GM21529 (cell line): ENCODE measurements at regions not wholly inside any gene's neighbourhood (a gene's known extent, or its start where the extent isn't known, plus 50 kb on each side); places are given as distances from the start of the nearest gene placed in this dataset.
"Not testable (repeated sequence)": the region's sequence is repeated elsewhere in the genome, so short reads cannot be mapped to it uniquely, and the experiment has no call there.

Source experiments
- ATAC-seq: cut with Tn5 transposase; IDR thresholded peaks from one replicate; pipeline ENCODE4 v1.9.1; 2021; ENCODE audit not compliant: unreplicated experiment

DNA sequence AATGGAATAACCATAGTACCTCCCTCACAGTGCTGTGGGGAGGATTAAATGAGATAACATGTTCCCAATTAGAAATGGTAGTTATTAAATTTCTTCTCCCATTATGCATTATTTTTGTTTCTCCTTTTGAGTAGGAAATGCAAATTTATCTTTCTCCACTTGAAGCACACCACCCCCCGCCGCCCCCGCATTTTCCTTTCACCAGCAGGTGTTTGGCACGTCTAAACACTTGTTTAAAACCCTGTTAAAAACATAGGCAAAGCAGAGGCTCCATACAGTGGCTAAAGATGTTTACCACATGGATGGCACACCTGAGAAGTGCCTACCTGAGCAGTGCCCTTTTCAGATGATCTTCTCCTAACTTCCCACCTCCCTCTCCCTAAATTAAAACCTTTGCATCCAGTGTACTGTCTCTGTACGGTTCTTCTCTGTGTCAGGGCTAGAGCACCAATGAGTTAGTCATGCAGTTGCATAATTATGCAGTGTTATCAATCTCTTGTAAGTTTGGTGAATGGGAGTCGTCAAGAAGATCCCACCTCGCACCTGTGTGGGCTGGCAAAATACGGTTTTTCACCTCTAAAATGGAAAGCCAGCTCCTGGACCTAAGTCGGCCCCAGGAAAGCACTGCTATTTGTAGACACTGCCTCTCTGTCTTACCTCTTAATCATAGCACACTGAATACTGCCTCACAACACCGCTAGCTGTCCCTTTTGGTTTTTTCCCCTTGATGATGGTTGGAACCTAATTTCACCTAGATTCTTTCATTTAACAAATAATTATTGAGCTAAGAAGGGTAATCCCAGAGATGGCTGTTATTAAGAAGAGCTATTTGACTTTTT is 122.0 kb downstream of the CT47B1 start:
- ATAC-seq = peak; percentile 31

DNA sequence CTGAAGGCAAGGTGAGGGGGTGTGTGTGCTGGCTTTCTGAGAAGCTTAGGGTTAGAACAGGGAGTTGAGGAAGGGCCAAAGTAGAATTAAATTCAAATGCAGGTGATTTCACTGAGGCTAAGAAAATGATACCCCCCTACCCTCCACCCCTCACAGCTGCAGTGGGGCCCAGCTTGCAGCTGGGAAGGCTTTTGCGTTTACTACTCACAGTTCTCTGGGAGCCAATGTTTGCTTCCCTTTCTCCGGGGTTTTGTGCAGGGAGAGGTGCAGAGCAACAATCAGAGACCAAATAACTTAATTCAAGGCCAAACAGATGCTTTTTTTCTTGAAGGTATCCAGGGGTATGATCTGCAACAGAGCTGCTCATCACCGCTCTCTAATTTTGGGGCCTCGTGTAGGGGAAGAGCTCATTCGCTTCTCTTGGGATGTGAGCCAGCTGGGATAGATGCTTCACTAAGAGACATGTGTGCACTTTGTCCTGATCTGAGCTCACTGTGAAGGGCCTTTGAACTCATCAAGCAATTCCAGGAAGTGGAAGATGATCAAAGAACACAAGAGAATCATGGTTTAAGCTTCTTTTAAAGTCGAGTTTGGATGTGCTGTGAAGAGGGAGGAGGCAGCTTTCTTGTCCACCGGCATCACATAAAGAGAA is 122.7 kb upstream of the C1GALT1C1 start:
- no peak for ATAC-seq

DNA sequence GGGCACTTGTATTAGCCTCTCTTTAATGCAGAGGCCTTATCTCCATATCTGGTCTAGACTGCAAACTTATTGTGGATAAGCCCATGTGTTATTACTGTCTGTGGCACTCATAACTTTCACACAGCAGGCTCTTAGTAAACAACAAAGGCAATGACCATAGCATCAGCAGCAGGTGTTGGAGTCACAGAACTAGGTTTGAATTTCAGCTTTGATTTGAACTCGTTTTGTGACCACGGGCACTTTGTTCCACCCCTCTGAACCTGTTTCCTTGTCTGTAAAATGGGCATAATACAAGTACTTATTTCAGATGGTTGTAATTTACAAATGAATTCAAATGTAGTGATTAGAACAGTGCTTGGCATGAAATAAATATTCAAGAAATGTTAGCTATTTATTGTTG is 121.8 kb upstream of the C1GALT1C1 start:
- no peak for ATAC-seq

DNA sequence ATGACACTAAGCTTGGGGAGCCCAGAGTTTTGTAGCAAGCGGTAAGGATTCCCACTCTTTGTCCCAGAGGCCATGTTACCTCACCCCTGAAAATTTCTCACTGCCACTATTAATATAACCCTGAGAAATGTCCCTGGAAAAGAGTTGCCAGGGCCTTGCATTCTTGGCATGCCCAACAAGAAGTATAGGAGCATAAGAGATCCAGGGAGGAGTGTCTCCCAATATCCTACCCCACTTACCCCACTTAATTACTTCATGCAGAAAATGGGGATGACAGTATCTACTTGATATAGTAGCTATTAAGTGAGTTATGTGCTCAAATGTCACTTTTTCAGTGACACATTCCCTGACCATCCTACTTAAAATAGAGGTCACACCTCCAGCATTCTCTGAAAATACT is 120.5 kb upstream of the C1GALT1C1 start:
- ATAC-seq = no peak

DNA sequence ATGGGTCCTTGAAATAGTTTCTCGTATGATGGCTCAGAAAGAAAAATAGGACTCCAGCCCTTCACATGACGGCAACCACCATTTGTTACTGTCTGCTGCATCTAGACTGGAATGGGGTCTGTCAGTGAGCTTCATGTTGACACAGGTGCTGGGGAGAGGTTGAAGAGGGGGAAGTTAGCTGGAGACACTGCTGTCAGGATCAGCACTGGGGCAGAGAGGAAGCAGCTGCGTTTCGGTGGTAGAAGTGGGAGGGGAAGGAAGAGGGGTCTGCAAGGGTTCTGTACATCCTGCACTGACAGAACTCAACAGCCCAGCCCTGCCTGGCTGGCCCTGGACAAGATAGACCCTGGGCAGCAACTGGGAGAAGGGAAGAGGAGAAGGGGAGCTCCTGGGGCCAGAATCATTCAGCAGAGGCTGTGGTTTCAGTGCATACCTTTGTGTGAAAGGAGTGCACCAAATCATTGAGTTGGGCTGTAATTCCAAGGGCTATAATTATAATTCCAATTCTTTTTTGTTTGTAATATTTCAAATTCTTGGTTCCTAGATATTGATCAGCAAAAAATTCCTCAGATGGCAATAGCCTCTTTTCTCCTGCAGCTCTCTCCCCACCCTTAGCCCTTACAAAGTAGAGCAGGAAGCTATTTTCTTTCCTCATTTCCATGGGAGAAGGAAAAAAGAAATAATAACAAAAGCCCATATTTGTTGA is 119.4 kb upstream of the C1GALT1C1 start:
- peak; percentile 85 for ATAC-seq

DNA sequence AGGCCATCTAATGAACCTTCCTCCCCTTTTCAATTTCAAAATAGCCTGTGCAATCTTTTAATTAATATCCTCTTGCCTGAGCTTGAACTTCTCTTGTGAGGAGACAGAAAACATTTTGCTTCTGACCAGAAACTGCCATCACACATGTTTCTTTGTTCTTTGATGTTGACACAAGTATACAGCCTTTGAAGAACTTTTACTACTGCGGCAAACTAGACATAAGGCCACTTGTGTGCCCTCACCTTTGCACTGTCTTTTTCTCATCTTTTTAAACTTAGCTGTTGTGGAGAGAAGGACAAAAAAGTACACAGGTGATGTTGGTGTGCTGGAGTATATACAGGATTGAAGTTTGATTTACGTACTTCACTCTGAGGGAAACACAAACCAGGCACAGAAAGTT is 116.3 kb upstream of the C1GALT1C1 start:
- ATAC-seq = no peak

DNA sequence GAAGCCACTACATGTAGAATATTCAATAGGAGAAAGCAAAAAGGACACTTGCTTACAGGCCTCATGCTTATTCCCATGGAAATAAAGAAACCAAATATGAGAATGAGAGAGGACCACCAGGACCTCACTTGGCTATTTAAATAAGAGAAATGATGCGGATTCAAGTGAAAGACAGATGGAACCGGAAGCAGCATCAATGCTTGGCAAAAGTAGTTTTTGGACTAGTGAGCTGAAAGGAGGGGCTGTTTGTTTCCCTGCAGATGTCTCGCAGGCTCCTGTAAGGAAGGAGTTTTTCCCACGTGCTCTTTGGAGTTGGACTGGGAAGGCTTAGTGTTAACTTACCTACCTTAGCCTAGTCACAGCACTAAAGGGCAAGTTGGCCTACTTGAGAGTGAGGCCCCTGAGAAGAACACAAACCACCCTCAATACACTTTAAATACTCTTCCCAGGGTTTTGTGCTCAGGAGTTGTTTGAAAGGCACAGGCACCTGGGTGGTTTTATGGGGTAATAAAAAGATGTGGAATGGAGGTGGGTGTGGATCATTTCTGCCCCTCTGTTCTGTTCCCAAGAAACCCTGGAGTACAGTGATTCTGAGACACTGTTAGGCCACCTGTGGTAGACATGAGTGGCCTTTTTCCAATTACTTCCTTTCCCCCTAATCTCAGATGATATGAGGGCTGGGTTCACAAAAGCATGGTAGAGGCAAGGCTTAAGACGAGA is 113.3 kb upstream of the C1GALT1C1 start:
- ATAC-seq = no peak

DNA sequence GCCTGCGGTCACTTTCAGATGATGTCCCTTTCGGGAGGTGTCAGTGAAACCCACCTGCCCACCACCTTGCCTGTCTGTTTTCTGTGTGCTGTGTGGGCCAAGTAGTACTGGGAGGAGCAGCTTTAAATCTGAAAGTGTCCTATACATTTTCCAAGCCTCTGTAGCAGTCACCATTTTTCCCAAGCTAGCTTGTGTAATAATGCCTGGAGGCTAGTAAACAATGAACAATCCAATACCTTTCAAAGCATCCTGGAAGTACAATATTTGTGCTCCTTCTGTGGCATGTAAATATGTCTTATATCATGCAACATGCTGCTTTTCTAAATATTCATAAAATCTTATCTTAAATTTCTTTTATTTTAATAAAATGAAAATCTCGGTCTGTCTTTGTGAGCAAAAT is 111.6 kb upstream of the C1GALT1C1 start:
- no peak for ATAC-seq

DNA sequence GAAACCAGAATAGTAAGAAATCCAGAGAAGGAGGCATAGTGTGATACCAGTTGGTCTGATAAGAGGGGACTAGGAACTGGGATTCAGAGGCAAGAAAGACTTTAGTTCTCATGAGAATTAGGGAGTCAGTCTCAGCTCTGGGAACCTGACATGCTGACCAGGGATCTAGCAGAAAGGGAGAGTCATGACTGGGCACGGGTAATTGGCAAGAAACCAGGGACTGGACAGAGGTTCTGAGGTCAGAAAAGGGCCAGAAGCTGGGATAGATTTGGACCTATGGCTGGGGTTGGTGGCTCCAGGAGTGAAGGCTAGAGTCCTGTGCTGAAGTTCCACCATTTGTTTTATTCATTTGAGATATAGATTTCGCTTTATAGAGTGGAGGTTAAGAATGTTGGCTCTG is 110.2 kb upstream of the C1GALT1C1 start:
- ATAC-seq = no peak

DNA sequence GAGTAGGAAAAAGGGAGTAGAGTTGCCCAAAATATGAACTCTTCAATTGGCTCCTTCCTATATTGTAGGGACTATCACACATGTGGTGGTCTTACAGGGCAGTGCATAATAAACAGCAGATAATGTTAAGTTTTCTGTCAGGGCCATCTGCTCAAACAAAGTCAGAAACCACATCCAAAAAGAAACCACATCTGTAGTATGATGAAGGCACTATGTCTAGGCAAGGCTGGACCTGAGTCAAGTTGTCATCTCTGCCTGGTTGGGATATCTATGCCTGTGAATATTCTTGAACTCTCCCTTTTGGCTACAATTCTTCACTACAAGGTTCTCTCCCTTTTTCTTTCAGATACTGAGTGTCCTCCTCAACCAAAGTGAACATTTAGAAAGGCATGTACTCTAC is 109.4 kb upstream of the C1GALT1C1 start:
- ATAC-seq = no peak

DNA sequence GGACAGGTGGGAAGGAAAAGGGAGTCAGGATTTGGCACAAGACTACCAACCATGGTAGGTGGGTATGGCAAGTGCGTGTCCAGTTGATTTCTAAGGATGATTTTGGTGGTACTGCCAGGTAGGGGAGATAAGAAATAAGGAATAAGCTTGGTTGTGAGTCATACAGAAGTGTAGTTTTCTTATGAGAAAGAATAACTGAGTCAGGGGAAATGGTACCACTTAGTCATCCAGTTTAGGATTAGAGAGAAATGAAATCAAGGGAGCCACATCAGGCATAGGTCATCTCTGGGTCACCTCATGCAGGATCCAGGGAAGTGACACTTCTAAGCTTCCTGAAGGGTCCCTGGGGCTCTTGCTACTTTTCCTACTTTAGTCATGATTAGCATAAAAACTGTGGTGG is 107.1 kb upstream of the C1GALT1C1 start:
- ATAC-seq = no peak

DNA sequence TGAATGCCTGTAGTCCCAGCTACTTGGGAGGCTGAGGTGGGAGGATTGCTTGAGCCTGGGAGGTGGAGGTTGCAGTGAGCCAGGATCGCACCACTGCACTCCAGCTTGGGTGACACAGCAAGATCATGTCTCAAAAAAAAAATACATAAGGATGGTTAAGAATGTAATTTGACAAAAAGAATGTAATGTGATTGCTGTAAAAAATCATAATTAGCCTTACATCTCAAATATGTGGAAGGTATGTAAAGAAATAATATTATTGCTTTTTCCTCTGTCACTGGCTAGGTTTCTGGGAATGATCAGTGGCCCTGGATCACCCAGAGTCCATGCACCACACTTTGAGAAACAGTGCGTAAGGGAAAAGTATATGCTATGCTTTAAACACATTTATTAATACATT is 106.1 kb upstream of the C1GALT1C1 start:
- no peak for ATAC-seq

DNA sequence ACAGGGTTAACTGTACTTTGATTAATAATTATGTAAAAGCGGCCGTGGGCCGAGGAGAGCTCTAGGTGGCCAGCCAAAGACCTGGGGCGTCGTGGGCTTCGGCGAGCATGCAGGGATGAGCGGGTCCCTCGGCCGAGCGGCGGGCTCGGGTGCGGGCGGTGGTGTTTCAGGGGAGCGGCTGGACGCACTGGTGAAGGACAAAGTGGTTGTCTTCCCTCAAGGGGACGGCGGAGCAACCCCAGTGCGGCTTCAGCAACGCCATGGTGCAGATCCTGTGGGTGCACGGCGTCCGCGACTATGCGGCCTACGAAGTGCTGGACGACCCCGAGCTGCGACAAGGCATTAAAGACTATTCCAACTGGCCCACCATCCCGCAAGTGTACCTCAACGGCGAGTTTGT is 103.0 kb upstream of the C1GALT1C1 start:
- no peak for ATAC-seq

DNA sequence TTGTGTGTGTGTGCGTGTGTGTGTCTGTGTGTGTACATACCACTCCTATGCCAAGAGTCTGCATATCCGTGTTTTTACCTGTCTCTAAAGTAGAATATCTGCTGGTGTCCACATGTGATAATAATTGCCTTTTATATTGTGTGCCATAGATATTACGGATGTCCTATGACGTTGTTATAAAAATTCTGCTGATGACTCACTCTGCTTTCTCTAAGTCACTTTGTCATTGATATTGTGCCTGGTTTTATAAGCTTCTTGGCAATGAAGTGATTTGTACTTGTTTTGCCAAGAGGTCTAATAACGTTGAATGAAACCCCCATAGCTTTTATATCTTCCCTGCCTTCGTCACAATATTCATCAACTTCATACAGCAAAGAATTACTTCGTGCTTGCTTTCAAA is 102.6 kb upstream of the C1GALT1C1 start:
- ATAC-seq = no peak

DNA sequence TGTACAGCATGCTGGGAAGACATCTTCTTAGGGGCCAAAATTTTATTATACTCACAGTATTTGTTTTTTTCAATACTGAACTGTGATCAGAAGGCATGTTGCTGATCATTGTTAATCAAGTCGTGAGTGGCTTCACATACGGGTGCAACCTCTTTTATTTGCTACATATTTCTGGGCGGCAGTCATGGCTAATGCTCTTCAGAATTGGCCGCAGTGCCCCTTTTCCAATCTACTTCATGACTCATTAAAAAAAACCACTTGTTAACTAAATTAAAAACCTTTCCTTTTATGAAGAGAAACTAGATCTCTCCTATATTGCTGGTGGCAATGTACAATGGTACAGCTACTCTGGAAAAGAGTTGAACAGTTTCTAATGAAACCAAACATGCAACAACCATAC is 101.5 kb upstream of the C1GALT1C1 start:
- ATAC-seq = no peak

DNA sequence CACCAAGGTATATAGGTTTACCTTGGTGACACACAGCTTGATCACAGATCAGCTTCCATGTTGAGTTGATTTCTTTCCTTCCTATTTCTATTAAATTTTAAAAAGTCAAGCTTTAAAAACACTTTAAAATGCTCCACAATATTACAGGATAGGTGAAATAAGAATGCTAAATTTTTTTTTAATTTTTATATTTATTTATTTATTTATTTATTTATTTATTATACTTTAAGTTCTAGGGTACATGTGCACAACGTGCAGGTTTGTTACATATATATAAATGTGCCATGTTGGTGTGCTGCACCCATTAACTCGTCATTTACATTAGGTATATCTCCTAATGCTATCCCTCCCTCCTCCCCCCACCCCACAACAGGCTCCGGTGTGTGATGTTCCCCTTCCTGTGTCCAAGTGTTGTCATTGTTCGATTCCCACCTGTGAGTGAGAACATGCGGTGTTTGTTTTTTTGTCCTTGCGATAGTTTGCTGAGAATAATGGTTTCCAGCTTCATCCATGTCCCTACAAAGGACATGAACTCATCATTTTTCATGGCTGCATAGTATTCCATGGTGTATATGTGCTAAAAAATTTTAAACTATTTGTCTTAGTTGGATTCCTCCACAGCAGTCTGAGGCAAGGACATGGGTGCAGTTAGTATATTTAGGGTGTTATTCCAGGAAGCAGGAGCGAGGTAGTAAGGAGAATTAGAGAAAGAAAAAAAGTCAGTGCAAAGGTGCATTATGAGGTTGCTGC is 99.8 kb upstream of the C1GALT1C1 start:
- ATAC-seq = not testable (repeated sequence)

DNA sequence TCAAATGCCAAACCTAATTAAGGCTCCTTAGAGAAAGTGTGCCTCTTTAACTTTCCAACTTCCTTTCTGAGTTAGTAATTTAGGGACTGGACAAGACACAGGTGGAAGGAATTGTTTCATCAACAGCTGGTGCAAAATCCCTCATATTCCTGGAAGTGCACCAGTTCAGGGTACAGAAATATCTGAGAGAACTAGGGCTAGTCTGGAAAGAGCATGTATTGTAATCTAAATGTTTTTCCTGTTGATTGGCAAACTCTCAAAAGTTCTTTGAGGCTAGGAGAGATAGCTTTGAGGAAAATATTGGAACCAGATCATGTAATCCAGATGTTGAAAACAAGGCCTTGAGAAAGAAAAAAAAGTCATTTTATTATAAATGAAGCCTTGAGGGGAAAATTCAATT is 98.1 kb upstream of the C1GALT1C1 start:
- ATAC-seq = no peak

DNA sequence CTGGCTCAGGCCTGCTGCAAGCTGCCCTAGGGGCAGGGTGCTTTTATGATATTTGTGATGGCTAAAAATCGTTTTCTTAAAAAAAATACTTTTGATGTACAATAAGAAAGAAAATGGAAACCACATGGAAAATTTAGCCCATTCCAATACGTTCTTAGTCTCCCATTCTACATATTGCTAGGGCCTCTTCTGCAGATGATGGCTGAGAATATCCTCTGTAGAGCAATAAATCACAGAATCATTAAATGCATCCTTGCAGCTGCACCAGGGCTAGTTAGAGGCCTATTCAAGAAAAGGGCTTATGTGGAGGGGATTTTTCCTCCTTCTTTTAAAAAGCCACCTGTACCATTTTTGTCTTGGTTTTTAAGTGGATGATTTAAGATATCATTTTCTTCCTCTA is 97.6 kb upstream of the C1GALT1C1 start:
- no peak for ATAC-seq

DNA sequence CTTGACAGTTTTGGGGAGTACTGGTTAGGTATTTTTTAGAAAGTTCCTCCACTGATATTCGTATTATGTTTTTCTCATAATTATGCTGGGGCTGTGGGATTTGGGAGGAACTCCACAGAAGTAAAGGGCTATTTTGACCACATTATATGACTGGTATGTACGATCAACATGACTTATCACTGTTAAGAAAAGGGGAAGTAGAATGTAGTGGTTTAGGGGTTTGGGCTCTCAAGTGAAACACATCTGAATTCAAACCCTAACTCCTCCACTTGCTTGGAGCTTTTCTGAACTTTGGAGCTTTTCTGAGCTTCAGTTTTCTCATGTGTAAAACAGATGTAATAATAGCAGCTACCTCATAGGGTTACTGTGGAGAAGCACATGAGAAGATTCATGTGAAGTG is 96.4 kb upstream of the C1GALT1C1 start:
- peak; percentile 99 for ATAC-seq

DNA sequence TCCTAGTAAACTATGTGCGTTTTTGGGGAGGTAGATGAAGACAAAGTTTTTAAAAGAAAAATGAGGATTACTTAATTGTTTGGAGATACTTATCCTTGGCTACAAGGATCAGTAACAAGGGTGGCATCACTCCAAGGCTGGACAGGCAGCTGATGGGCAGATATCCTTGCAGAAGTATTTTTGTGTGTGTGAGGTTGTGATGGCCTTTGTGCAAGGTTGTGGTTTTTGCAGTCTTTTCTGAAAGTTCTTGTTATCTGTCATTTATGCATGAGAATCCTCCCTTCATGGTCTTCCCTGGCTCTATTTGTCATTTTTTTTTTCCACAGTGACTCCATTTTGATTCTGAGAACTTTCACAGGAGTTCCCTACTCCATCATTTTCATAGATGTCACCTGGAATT is 96.0 kb upstream of the C1GALT1C1 start:
- no peak for ATAC-seq

DNA sequence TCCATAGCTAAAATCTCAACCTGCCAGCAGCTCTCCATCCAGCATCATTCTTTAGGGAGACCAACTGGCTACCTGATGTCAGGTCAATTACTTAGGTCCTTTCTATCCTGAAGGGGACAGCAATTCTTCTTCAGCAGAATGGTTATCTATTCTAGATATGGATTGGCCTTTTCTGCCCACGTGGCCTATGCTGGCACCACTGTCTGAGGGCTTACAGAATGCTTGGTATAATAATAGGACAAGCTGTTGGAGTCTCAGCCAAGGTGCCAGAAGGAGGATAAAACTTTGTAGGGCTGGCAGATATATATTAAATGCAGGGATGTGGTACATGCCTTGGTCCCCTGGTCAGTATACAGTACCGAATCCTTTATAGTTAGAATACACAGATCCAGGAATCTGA is 89.8 kb upstream of the C1GALT1C1 start:
- no peak for ATAC-seq
